Activated T-cell treated with anti-CD3 and anti-CD28 coated beads, Interleukin-2, amount 50 U/mL, for 4 hours (primary cell): ENCODE measurements at regions not wholly inside any gene's neighbourhood (a gene's known extent, or its start where the extent isn't known, plus 50 kb on each side); places are given as distances from the start of the nearest gene placed in this dataset.

Experiments
- ATAC-seq, 2 donors: fragments of 200-7000 bp; cut with Tn5 transposase; one replicate each; pipeline ENCODE4 v1.10.0; 2021
- DNase-seq: peaks from one replicate; pipeline ENCODE4 v3.0.0-alpha.2; 2020
- H3K27me3 Mint-ChIP-seq: one replicate; pipeline ENCODE4 v1.8.0; 2021; ENCODE audit warnings: low read depth, mixed read lengths
- H3K36me3 Mint-ChIP-seq: one replicate; pipeline ENCODE4 v1.8.0; 2022; ENCODE audit warnings: mixed read lengths; ENCODE audit not compliant: insufficient read depth
- H3K4me1 Mint-ChIP-seq: one replicate; pipeline ENCODE4 v1.8.0; 2021; ENCODE audit warnings: low read depth, mixed read lengths
- H3K4me3 Mint-ChIP-seq: one replicate; pipeline ENCODE4 v1.8.0; 2021; ENCODE audit warnings: mild to moderate bottlenecking, moderate library complexity, mixed read lengths
- H3K9me3 Mint-ChIP-seq: one replicate; pipeline ENCODE4 v1.8.0; 2021; ENCODE audit warnings: mixed read lengths

DNA sequence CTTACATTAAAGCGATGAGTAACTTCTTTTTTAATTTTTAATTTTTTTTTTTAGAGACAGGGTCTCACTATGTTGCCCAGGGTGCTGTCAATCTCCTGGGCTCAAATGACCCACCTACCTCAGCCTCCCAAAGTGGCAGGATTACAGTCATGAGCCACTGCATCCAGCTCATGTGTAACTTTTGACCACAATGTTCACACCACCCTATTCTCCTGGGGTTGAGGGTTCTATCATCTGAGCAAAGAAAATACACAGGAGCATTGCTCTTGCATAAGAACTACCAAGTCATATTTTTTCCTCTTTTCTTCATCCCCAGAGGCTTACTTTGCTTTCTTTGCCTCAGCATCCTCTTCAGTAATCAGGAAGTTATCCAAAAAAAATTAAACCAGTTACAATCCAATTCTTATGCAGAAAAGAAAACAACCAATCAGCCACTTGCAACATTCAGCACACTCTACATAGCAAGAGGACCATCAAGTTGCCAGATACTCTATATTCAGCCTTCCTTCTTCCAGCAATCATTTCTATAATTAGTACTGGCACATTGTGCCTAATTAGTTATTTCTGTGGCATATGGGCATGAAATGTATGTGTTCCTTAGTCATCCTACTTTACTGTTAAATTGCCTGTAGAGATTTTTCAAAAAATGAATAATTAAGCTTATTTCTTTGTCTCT is 345.6 kb downstream of the AKAIN1 start:
- peaks cover 13% of the 10 kb centered on the region for H3K9me3 Mint-ChIP-seq
- ATAC-seq = no peak
- no peaks in the 10 kb centered on the region for H3K27me3 Mint-ChIP-seq

DNA sequence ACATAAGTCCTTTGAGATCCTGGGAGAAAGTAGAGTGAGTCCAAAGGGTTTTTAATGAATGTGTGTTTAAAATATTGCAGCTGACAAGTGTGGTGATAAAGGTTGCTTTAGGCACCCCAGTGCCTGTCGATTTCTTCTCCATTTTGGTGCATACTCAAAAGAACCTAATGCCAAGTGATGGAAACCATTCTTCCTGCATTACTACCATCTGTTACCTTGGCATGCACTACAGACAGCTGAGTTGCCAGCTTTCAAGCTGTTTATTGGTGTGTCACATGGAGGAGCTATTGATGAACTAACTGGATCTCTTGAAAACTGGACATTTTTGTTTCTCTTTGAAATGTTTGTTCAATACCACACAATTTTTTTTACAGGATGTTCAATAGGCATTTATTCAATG is 350.0 kb downstream of the AKAIN1 start:
- Mint-ChIP-seq H3K36me3 (no peaks in the 10 kb centered on the region), H3K27me3 (no peaks in the 10 kb centered on the region), H3K9me3 (peaks cover 13% of the 10 kb centered on the region), H3K4me1 (no peaks in the 10 kb centered on the region), H3K4me3 (no peak overlapping the region)
- DNase-seq (no peak), ATAC-seq (no peak)

More for the DNA sequence above, 345.6 kb downstream of the AKAIN1 start:
- no peak overlapping the region for H3K4me3 Mint-ChIP-seq
- no peaks in the 10 kb centered on the region for H3K36me3 Mint-ChIP-seq
- no peaks in the 10 kb centered on the region for H3K4me1 Mint-ChIP-seq
- no peak for DNase-seq

DNA sequence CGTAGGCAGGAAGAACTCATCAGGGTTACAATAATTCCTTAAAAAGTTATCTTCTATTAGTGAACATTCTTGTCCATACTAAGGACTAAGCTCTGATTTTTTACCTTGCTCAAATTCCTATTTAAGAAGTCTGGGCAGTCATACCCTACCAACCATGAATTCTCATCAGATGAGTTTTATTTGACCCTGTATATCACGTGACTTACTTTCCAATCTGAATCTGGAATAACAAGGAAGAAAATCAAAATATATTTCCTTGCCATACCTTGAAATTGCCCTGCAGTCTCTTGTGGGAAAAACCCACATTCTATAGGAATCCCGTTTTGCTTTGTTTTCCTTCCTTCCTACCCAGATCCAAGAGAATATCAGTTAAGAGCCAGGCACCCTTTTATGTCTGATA is 352.7 kb downstream of the AKAIN1 start:
- ATAC-seq (no peak), DNase-seq (no peak)
- no peaks in the 10 kb centered on the region for H3K36me3 Mint-ChIP-seq
- no peaks in the 10 kb centered on the region for H3K4me1 Mint-ChIP-seq
- no peaks in the 10 kb centered on the region for H3K27me3 Mint-ChIP-seq
- peaks cover 9% of the 10 kb centered on the region for H3K9me3 Mint-ChIP-seq
- no peak overlapping the region for H3K4me3 Mint-ChIP-seq

DNA sequence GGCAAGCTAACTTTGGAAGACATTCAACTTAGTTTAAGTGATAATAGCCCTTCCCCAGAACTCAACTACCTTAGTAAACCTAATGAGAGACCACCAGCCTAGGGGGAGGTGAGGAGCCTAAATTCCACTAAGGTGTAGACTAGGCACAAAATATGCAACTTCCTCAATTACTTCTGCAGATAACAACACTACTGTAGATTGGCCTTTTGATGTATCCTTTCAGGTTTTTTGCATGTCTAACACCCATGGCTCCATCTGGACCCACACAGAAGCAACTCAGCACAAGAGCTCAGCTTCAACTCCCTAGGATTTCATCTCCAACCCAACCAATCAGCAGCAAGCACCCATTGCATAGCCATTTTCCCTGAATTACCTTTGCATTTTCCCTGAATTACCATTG is 353.3 kb downstream of the AKAIN1 start:
- ATAC-seq (no peak), DNase-seq (no peak)
- H3K4me3 Mint-ChIP-seq = no peak overlapping the region
- no peaks in the 10 kb centered on the region for H3K27me3 Mint-ChIP-seq
- H3K9me3 Mint-ChIP-seq = peaks cover 9% of the 10 kb centered on the region
- H3K4me1 Mint-ChIP-seq = no peaks in the 10 kb centered on the region
- H3K36me3 Mint-ChIP-seq = no peaks in the 10 kb centered on the region

DNA sequence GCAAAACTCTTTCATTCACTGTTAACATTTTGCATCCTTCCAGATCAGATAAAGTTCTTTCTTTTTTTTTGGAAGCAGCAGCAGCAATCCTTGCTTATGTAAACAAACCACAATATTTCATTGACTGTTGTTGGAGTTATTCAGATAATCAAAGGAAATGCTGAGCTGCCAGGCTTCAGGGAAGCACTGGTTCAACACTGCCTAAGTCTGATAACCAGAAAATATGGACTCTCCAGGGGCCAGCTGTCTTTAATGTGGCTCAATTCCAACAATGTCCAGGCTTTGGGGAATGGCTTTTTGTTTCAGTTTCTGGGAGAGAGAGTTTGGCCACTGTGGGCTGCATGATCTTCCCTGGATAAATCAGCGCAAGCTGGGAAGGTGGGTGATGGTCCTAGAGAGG is 354.3 kb downstream of the AKAIN1 start:
- H3K4me3 Mint-ChIP-seq = no peak overlapping the region
- no peaks in the 10 kb centered on the region for H3K4me1 Mint-ChIP-seq
- DNase-seq = no peak
- ATAC-seq = no peak
- no peaks in the 10 kb centered on the region for H3K36me3 Mint-ChIP-seq
- peaks cover 9% of the 10 kb centered on the region for H3K9me3 Mint-ChIP-seq
- H3K27me3 Mint-ChIP-seq = no peaks in the 10 kb centered on the region

DNA sequence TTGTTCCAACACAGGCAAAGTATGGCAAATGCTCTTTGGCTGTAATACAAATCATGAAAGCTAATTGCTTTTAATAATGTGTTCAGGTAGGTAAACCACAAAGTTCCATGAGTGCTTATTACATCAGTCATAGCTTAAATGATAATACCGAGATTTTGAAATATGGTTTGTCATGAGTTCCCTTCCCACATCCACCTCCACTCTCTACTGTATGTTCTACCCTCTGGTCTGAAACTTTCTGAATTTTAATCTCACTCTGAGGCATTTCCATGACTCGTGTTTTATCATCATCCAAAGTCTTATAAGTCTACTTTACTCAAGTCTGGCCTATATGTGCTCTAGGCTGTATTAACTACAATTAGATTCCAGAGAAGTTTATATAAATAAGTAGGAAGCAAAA is 354.8 kb downstream of the AKAIN1 start:
- H3K4me3 Mint-ChIP-seq = no peak overlapping the region
- H3K9me3 Mint-ChIP-seq = peaks cover 6% of the 10 kb centered on the region
- no peaks in the 10 kb centered on the region for H3K4me1 Mint-ChIP-seq
- no peaks in the 10 kb centered on the region for H3K36me3 Mint-ChIP-seq
- DNase-seq (no peak), ATAC-seq (no peak)
- no peaks in the 10 kb centered on the region for H3K27me3 Mint-ChIP-seq

DNA sequence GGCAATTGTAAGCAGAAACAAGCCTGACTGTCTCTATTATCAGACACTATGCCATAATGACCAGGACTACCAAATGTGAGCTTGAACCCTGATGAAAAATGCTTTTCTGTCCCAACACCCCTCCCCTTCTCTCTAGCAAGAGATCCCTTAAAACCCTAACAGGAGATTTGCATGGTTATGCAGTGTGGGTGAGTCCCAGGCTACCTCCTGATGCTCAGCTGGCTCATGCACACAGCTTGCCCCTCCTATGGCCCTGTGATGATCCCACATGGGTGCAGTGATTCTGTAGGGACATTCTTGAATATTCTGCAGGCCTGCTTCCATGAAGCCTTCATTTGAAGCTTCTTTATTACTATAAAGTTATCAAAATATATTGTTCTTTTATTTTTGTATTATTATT is 357.4 kb downstream of the AKAIN1 start:
- DNase-seq = no peak
- ATAC-seq = no peak
- H3K4me1 Mint-ChIP-seq = no peaks in the 10 kb centered on the region
- H3K9me3 Mint-ChIP-seq = peaks cover 3% of the 10 kb centered on the region
- no peaks in the 10 kb centered on the region for H3K27me3 Mint-ChIP-seq
- H3K36me3 Mint-ChIP-seq = no peaks in the 10 kb centered on the region
- no peak overlapping the region for H3K4me3 Mint-ChIP-seq

DNA sequence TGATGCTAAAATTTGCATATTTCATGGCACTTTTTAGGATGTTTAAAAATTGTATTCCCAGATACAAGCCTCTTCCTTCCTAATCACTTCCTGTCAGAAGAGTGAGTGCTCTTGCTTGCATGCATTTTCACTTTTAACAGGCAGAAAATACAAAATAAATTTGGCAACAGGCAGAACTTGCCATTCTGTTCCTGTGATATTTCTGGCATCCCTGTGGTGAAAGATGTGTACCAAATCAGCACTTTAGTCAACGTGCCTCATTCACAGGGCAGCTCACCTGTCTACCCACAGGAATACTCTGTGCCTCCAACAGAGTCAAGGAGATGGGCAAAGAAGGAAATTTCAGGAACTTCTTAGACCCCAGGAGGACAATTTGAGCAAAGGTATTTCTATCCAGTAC is 360.9 kb downstream of the AKAIN1 start:
- no peaks in the 10 kb centered on the region for H3K36me3 Mint-ChIP-seq
- no peaks in the 10 kb centered on the region for H3K27me3 Mint-ChIP-seq
- no peaks in the 10 kb centered on the region for H3K9me3 Mint-ChIP-seq
- no peaks in the 10 kb centered on the region for H3K4me1 Mint-ChIP-seq
- ATAC-seq (no peak), DNase-seq (no peak)
- no peak overlapping the region for H3K4me3 Mint-ChIP-seq

DNA sequence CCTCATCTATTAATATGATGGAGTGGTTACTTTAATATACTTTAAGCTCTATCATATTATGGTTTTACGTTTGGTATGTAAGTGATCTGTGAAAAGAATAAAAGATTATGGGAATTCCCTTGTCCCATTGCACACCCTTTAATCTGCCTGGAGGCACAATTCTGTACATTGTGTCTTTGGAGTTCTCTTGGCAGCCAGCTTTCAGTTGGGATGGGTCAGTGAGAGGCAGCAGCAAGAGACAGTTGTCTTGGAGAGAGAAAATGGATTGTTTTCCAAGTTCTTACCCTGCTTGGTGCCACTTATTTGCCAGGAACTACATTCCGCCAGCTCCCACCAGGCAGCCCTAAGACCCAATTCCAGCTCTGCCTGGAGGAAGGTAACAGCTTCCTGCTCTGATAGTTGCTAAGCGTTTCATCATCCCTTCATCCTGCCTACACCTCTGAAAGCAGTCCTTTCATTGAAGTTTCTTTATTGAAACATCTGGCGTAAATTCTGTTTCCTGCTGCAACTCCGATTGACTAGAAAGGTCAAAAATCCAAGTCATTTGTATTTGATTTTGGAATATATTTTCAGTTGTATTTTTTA is 365.2 kb downstream of the AKAIN1 start:
- ATAC-seq (no peak), DNase-seq (no peak)
- H3K36me3 Mint-ChIP-seq = no peaks in the 10 kb centered on the region
- no peaks in the 10 kb centered on the region for H3K4me1 Mint-ChIP-seq
- no peaks in the 10 kb centered on the region for H3K27me3 Mint-ChIP-seq
- H3K4me3 Mint-ChIP-seq = no peak overlapping the region
- no peaks in the 10 kb centered on the region for H3K9me3 Mint-ChIP-seq

DNA sequence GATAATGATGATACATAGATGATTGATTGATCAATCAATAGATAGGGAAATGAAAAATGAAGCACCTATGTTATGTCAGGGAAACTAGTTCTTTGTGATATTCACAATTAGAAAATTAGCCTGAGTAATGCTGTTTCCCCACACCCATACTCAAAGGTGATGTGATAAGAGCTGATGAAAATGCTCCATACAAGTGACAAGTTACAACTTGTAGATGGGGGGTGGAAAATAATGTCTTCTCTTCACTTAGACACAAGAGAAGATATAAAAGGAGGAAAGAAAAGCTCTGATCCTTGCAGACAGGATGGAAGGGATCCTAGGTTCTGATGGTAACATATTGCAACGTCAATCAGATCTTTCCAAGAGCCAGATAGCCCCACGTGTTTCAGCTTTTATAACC is 365.9 kb downstream of the AKAIN1 start:
- Mint-ChIP-seq H3K27me3 (no peaks in the 10 kb centered on the region), H3K36me3 (no peaks in the 10 kb centered on the region), H3K9me3 (no peaks in the 10 kb centered on the region), H3K4me3 (no peak overlapping the region), H3K4me1 (no peaks in the 10 kb centered on the region)
- no peak for DNase-seq
- ATAC-seq = no peak

DNA sequence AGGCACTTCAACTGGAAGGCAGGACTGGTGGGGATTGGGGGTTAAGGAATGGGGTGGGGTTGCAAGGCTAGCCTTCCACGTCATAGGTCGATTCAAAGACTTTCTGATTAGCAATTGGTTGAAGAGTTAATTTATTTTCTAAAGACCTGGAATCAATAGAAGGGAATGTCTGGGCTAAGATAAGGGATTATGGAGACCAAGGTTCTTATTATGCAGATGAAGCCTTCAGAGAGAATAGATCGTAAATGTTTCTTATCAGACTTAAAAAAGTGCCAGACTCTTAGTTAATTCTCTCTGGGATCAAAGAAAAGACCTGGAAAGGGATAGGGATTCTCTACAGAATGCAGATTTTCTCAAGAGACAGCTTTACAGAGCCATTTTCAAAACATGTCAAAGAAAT is 368.0 kb upstream of the DLGAP1 start:
- Mint-ChIP-seq H3K4me3 (no peak overlapping the region), H3K36me3 (no peaks in the 10 kb centered on the region), H3K9me3 (peaks cover 8% of the 10 kb centered on the region), H3K27me3 (no peaks in the 10 kb centered on the region), H3K4me1 (no peaks in the 10 kb centered on the region)
- DNase-seq (no peak), ATAC-seq (no peak)

DNA sequence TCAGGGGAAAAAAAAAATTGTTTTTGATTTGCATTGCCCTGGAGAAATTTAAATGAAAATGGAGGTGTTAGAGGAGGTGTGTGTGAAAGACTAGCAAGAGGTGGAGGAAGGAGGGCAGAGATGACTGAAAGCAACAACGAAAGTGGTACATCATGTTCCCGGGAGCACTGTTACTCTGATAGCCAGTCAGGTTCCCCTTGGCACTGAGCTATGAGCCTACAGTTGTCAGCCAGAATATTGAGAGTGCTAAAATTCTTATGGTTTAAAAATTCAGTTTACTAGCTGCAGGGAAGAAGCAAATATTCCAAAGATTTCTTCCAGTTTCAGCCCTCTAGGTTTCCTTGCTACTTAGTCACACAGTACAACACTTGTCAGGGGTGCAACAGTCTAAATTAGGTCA is 366.7 kb upstream of the DLGAP1 start:
- H3K4me3 Mint-ChIP-seq = no peak overlapping the region
- H3K9me3 Mint-ChIP-seq = peaks cover 8% of the 10 kb centered on the region
- no peaks in the 10 kb centered on the region for H3K27me3 Mint-ChIP-seq
- no peaks in the 10 kb centered on the region for H3K4me1 Mint-ChIP-seq
- H3K36me3 Mint-ChIP-seq = no peaks in the 10 kb centered on the region
- ATAC-seq = no peak
- DNase-seq = no peak

DNA sequence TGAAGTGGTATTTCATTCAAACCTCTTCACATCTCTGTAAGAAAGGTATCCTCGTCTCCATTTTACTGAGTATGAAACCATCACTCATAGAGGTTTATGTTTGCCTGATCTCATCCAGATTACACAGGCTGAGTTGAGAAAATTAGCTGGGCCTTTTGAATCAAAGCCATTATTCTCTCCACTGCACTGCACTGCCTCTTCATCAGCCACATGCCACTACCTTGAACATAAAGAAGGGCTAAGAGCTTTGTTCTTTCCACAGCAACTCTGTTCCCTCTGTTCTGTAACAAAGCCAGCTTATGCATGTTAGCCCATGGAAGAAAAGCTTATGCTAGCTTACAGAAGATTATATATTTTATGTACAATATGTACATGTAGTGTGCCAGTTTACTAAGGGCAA is 362.6 kb upstream of the DLGAP1 start:
- DNase-seq (no peak), ATAC-seq (no peak)
- H3K27me3 Mint-ChIP-seq = no peaks in the 10 kb centered on the region
- peaks cover 4% of the 10 kb centered on the region for H3K9me3 Mint-ChIP-seq
- no peaks in the 10 kb centered on the region for H3K36me3 Mint-ChIP-seq
- H3K4me3 Mint-ChIP-seq = no peak overlapping the region
- no peaks in the 10 kb centered on the region for H3K4me1 Mint-ChIP-seq

DNA sequence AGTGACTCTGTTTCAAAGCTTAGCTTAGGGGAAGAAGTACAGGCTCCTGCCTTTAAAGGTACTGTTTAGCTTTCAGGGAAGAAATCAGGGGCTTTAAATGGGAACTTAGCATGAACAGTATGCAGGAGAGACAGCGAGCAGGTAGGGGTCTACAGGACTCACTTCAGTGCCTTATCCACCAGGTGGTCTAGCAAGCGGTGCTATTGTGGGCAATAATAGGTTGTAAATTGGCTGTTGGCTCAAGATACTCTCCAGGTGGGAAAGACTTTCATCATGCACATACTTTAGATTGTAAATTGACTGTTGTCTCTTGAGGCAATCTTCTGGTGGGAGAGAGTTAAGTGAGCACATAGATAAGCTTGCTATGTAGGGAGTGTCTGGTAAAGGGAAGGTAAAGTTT is 358.6 kb upstream of the DLGAP1 start:
- H3K9me3 Mint-ChIP-seq = no peaks in the 10 kb centered on the region
- no peaks in the 10 kb centered on the region for H3K27me3 Mint-ChIP-seq
- DNase-seq = no peak
- no peak for ATAC-seq
- H3K36me3 Mint-ChIP-seq = no peaks in the 10 kb centered on the region
- no peak overlapping the region for H3K4me3 Mint-ChIP-seq
- H3K4me1 Mint-ChIP-seq = no peaks in the 10 kb centered on the region

DNA sequence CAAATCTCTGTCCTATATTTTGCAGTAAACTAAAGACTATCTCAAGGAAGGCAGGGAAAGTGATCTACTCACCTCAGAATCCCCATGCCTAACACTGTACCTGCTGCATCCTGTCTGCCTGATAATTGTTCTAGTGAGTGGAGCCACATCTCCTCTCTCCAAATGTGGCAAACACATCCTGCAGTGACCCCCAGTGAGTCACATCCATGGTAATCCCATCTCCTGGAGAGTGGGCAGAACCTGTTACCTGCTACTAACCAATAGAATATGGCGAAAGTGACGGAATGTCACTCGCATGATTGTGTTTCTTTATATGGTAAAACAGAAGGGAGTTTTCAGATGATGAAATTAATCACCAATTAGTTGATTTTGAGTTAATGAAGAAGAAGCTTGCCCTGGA is 353.8 kb upstream of the DLGAP1 start:
- Mint-ChIP-seq H3K4me1 (no peaks in the 10 kb centered on the region), H3K9me3 (peaks cover 12% of the 10 kb centered on the region), H3K27me3 (no peaks in the 10 kb centered on the region), H3K4me3 (no peak overlapping the region), H3K36me3 (no peaks in the 10 kb centered on the region)
- ATAC-seq (no peak), DNase-seq (no peak)
